Transverse colon (tissue), 4 donors: ENCODE measurements at regions not wholly inside any gene's neighbourhood (a gene's known extent, or its start where the extent isn't known, plus 50 kb on each side); places are given as distances from the start of the nearest gene placed in this dataset.

Source experiments
- EP300 ChIP-seq: sonication (generic); formaldehyde crosslinking; IDR thresholded peaks from one replicate; pipeline ENCODE4 v1.6.1; 2017; ENCODE audit warnings: antibody characterized with exemption, low read depth
- POLR2A ChIP-seq: fragments of 450-650 bp; IDR thresholded peaks from one replicate; pipeline ENCODE4 v1.6.1; 2016; ENCODE audit warnings: antibody characterized with exemption, mild to moderate bottlenecking, moderate library complexity
- POLR2AphosphoS5 ChIP-seq, 3 donors: sonication (generic); formaldehyde crosslinking; IDR thresholded peaks; one replicate each; pipeline ENCODE4 v1.6.1; 2016; ENCODE audit warnings: antibody characterized with exemption in 3 of 3
- TF ChIP-seq, protein P1 (sequence below), 5 experiments: fragments of 200-600 bp in 3 of 5; fragments of 450-650 bp in 2 of 5; sonication (generic) in 3 of 5; IDR thresholded peaks; 1 replicate in 2 of 5; 2 replicates in 3 of 5; pipeline ENCODE4 v1.5.1; 2016 to 2017; ENCODE audit warnings: antibody characterized with exemption in 5 of 5, inconsistent platforms in 3 of 5, mild to moderate bottlenecking in 2 of 5, moderate library complexity in 1 of 5

DNA sequence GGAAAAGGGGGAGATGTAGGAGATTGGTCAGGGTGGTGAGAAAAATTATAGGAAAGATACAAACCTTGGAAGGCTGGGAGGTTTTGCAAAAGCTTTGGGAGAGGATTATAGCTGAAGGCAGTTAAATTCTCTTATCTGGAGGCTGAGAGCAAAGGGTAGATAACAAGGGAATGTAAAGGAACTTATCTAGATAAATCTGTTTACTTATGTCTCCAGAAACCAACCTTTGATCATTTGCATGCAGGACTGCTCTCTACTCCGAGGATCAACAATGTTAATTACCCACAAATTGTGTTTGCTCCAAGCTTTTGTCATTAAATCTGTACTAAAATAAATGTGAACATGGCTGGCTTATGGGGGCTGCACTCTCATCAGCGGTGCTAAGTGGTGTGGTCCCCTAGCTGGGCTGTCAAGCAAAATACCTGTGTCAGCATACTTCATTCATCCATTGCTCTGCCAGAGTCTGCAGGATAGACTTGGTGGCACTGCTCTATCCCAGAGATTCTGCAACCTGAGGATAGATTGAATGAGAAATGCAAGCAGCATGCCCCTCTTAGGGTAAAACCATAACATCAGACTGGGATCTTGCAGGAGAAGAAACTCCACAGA lies 1599.2 kb upstream of the TENM4 start:
- TF ChIP-seq, protein P1, sequence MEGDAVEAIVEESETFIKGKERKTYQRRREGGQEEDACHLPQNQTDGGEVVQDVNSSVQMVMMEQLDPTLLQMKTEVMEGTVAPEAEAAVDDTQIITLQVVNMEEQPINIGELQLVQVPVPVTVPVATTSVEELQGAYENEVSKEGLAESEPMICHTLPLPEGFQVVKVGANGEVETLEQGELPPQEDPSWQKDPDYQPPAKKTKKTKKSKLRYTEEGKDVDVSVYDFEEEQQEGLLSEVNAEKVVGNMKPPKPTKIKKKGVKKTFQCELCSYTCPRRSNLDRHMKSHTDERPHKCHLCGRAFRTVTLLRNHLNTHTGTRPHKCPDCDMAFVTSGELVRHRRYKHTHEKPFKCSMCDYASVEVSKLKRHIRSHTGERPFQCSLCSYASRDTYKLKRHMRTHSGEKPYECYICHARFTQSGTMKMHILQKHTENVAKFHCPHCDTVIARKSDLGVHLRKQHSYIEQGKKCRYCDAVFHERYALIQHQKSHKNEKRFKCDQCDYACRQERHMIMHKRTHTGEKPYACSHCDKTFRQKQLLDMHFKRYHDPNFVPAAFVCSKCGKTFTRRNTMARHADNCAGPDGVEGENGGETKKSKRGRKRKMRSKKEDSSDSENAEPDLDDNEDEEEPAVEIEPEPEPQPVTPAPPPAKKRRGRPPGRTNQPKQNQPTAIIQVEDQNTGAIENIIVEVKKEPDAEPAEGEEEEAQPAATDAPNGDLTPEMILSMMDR (IDR thresholded peaks at IDR 0.05) = no peak
- TF ChIP-seq POLR2A (no peak), EP300 (no peak), POLR2AphosphoS5 (IDR thresholded peaks at IDR 0.05) (peak in 1 of 3 donors; percentile 36)
